Trophoblast cell (in vitro differentiated cells and primary cell): ENCODE measurements at regions not wholly inside any gene's neighbourhood (a gene's known extent, or its start where the extent isn't known, plus 50 kb on each side); places are given as distances from the start of the nearest gene placed in this dataset.
A peak's percentile ranks its signal among the peaks of the same experiment; 100 is the strongest.

Source experiments
- DNase-seq, 2 donors: peaks; one replicate each; pipeline ENCODE4 v3.0.0-alpha.2; 2016
- H2AFZ ChIP-seq: 2 replicates; pipeline ENCODE4 v1.6.1; 2013; ENCODE audit warnings: low read length, moderate library complexity, mild to moderate bottlenecking; ENCODE audit not compliant: insufficient read depth, poor library complexity
- H2AK5ac ChIP-seq: 2 replicates; pipeline ENCODE4 v1.6.1; 2013; ENCODE audit warnings: mild to moderate bottlenecking, low read length
- H2BK120ac ChIP-seq: 2 replicates; pipeline ENCODE4 v1.6.1; 2013; ENCODE audit warnings: low read length, mild to moderate bottlenecking, moderate library complexity; ENCODE audit not compliant: insufficient read depth, poor library complexity
- H2BK12ac ChIP-seq: 2 replicates; pipeline ENCODE4 v1.6.1; 2013; ENCODE audit warnings: mild to moderate bottlenecking, low read length, moderate library complexity
- H2BK5ac ChIP-seq: 2 replicates; pipeline ENCODE4 v1.6.1; 2013; ENCODE audit warnings: low read length, low read depth, moderate library complexity, mild to moderate bottlenecking; ENCODE audit not compliant: poor library complexity
- H3K14ac ChIP-seq: 2 replicates; pipeline ENCODE4 v1.6.1; 2013; ENCODE audit warnings: mild to moderate bottlenecking, low read length
- H3K18ac ChIP-seq: 2 replicates; pipeline ENCODE4 v1.6.1; 2013; ENCODE audit warnings: mild to moderate bottlenecking, low read length
- H3K23ac ChIP-seq: 2 replicates; pipeline ENCODE4 v1.6.1; 2013; ENCODE audit warnings: low read length
- H3K27ac ChIP-seq: 2 replicates; pipeline ENCODE4 v1.5.1; 2013; ENCODE audit warnings: low read depth, mild to moderate bottlenecking, inconsistent platforms, low read length, moderate library complexity
- H3K27me3 ChIP-seq: 2 replicates; pipeline ENCODE4 v1.6.1; 2013; ENCODE audit warnings: inconsistent platforms, mild to moderate bottlenecking, low read length, moderate library complexity; ENCODE audit not compliant: insufficient read depth
- H3K36me3 ChIP-seq, 2 experiments: 1 replicate in 1 of 2; 2 replicates in 1 of 2; pipeline ENCODE4 v1.6.1; 2013; ENCODE audit warnings: low read length in 2 of 2, mild to moderate bottlenecking in 2 of 2, moderate library complexity in 1 of 2; ENCODE audit not compliant: insufficient read depth in 2 of 2, control insufficient read depth in 1 of 2
- H3K4ac ChIP-seq: 2 replicates; pipeline ENCODE4 v1.6.1; 2013; ENCODE audit warnings: low read depth, mild to moderate bottlenecking, low read length, moderate library complexity
- H3K4me1 ChIP-seq, 2 experiments: 1 replicate in 1 of 2; 2 replicates in 1 of 2; pipeline ENCODE4 v1.6.1; 2013; ENCODE audit warnings: low read length in 2 of 2, mild to moderate bottlenecking in 2 of 2, moderate library complexity in 1 of 2; ENCODE audit not compliant: insufficient read depth in 2 of 2, control insufficient read depth in 1 of 2
- H3K4me2 ChIP-seq: 2 replicates; pipeline ENCODE4 v1.6.1; 2013; ENCODE audit warnings: inconsistent platforms, mild to moderate bottlenecking, low read length, moderate library complexity
- H3K4me3 ChIP-seq: 2 replicates; pipeline ENCODE4 v1.5.1; 2013; ENCODE audit warnings: mild to moderate bottlenecking, low read depth, low read length, inconsistent platforms
- H3K79me1 ChIP-seq: one replicate; pipeline ENCODE4 v1.6.1; 2013; ENCODE audit warnings: low read length
- H3K79me2 ChIP-seq: 2 replicates; pipeline ENCODE4 v1.6.1; 2013; ENCODE audit warnings: low read length, mild to moderate bottlenecking; ENCODE audit not compliant: control insufficient read depth, insufficient read depth, poor library complexity
- H3K9ac ChIP-seq: 2 replicates; pipeline ENCODE4 v1.6.1; 2013; ENCODE audit warnings: mild to moderate bottlenecking, low read length
- H3K9me3 ChIP-seq: 2 replicates; pipeline ENCODE4 v1.6.1; 2013; ENCODE audit warnings: low read depth, mild to moderate bottlenecking, control low read depth, inconsistent platforms, low read length; ENCODE audit not compliant: insufficient read depth
- H4K12ac ChIP-seq: 2 replicates; pipeline ENCODE4 v1.6.1; 2013; ENCODE audit warnings: low read depth, mild to moderate bottlenecking, low read length, moderate library complexity
- H4K8ac ChIP-seq: 2 replicates; pipeline ENCODE4 v1.6.1; 2013; ENCODE audit warnings: low read depth, mild to moderate bottlenecking, low read length, moderate library complexity
- H4K91ac ChIP-seq: one replicate; pipeline ENCODE4 v1.6.1; 2013; ENCODE audit warnings: low read depth, mild to moderate bottlenecking, low read length, moderate library complexity
- WGBS: extraction: QIAGEN DNeasy Blood & Tissue Kit; methylation state at CpG from one replicate; pipeline ENCODE4 v1.1.7; 2013; ENCODE audit warnings: missing lambda C conversion rate; ENCODE audit not compliant: insufficient read length, insufficient coverage; ENCODE audit errors: extremely low coverage; 5-methylcytosine and 5-hydroxymethylcytosine counted together

- WGBS: no CpG with 5 or more reads among the region's 4 CpGs
- no peak overlapping the region for H3K27ac ChIP-seq
- no peaks in the 10 kb centered on the region for H3K36me3 ChIP-seq
Measured at GRCh38 chr12:87801860-87802720, 227.1 kb downstream of the C12orf50 start.

GRCh38 chr12:87796961-87797516 is 232.2 kb downstream of the C12orf50 start:
- Histone ChIP-seq H3K23ac (no peak overlapping the region), H3K36me3 (no peaks in the 10 kb centered on the region), H2AFZ (no peak overlapping the region), H3K4me1 (peaks cover 0 to 2% of the 10 kb centered on the region in 2 experiments), H2BK5ac (no peak overlapping the region), H4K91ac (no peak overlapping the region), H3K27me3 (no peaks in the 10 kb centered on the region), H2BK12ac (no peak overlapping the region), H3K18ac (no peak overlapping the region), H3K79me2 (no peaks in the 10 kb centered on the region), H3K79me1 (no peaks in the 10 kb centered on the region), H2BK120ac (no peak overlapping the region), H3K4me2 (no peak overlapping the region), H3K27ac (no peak overlapping the region), H3K4ac (no peak overlapping the region), H4K8ac (no peak overlapping the region), H3K14ac (no peak overlapping the region), H3K4me3 (no peak overlapping the region), H3K9me3 (no peaks in the 10 kb centered on the region), H2AK5ac (no peak overlapping the region), H3K9ac (no peak overlapping the region), H4K12ac (no peak overlapping the region)
- DNase-seq: peak in 1 of 2 donors; percentile 45
- no CpG with 5 or more reads among the region's 1 CpG for WGBS

More at GRCh38 chr12:87801860-87802720, 227.1 kb downstream of the C12orf50 start:
- no peak overlapping the region for H4K91ac ChIP-seq
- H3K4me1 ChIP-seq: no peaks in the 10 kb centered on the region
- H3K4me3 ChIP-seq: no peak overlapping the region
- H4K8ac ChIP-seq: no peak overlapping the region
- no peak overlapping the region for H2BK120ac ChIP-seq
- H3K4ac ChIP-seq: no peak overlapping the region
- no peak overlapping the region for H3K23ac ChIP-seq
- H2BK12ac ChIP-seq: no peak overlapping the region
- H3K27me3 ChIP-seq: no peaks in the 10 kb centered on the region
- H3K18ac ChIP-seq: no peak overlapping the region
- no peak overlapping the region for H3K4me2 ChIP-seq
- no peak overlapping the region for H4K12ac ChIP-seq
- no peaks in the 10 kb centered on the region for H3K79me2 ChIP-seq
- no peak overlapping the region for H3K9ac ChIP-seq
- no peak overlapping the region for H2AFZ ChIP-seq
- H2AK5ac ChIP-seq: no peak overlapping the region
- no peak for DNase-seq
- no peaks in the 10 kb centered on the region for H3K9me3 ChIP-seq
- no peaks in the 10 kb centered on the region for H3K79me1 ChIP-seq
- H2BK5ac ChIP-seq: no peak overlapping the region
- no peak overlapping the region for H3K14ac ChIP-seq

GRCh38 chr12:87795555-87795954 is 233.6 kb downstream of the C12orf50 start:
- Histone ChIP-seq H3K79me2 (no peaks in the 10 kb centered on the region), H3K27ac (no peak overlapping the region), H3K4me2 (no peak overlapping the region), H3K9ac (no peak overlapping the region), H3K4ac (no peak overlapping the region), H2BK120ac (no peak overlapping the region), H2AFZ (no peak overlapping the region), H2BK12ac (no peak overlapping the region), H3K4me1 (peaks cover 0 to 2% of the 10 kb centered on the region in 2 experiments), H3K18ac (no peak overlapping the region), H3K4me3 (no peak overlapping the region), H3K14ac (no peak overlapping the region), H3K36me3 (no peaks in the 10 kb centered on the region), H4K12ac (no peak overlapping the region), H3K23ac (no peak overlapping the region), H3K79me1 (no peaks in the 10 kb centered on the region), H3K27me3 (no peaks in the 10 kb centered on the region), H3K9me3 (no peaks in the 10 kb centered on the region), H4K8ac (no peak overlapping the region), H2BK5ac (no peak overlapping the region), H4K91ac (no peak overlapping the region), H2AK5ac (no peak overlapping the region)
- no CpG with 5 or more reads among the region's 2 CpGs for WGBS
- DNase-seq: peak in 1 of 2 donors; percentile 8

- H2AFZ ChIP-seq: no peak overlapping the region
- H3K79me1 ChIP-seq: no peaks in the 10 kb centered on the region
- H2BK12ac ChIP-seq: no peak overlapping the region
- H3K14ac ChIP-seq: no peak overlapping the region
- H4K12ac ChIP-seq: no peak overlapping the region
- no peak overlapping the region for H3K9ac ChIP-seq
- no peaks in the 10 kb centered on the region for H3K36me3 ChIP-seq
- H3K27ac ChIP-seq: no peak overlapping the region
- no peak overlapping the region for H3K23ac ChIP-seq
- no peak overlapping the region for H4K91ac ChIP-seq
- WGBS: no CpG with 5 or more reads among the region's 1 CpG
- no peak overlapping the region for H3K18ac ChIP-seq
- H4K8ac ChIP-seq: no peak overlapping the region
- H3K4me1 ChIP-seq: peaks cover 0 to 2% of the 10 kb centered on the region in 2 experiments
- H3K79me2 ChIP-seq: no peaks in the 10 kb centered on the region
- no peak overlapping the region for H2BK5ac ChIP-seq
- no peak overlapping the region for H3K4me2 ChIP-seq
- no peak overlapping the region for H3K4me3 ChIP-seq
- no peaks in the 10 kb centered on the region for H3K9me3 ChIP-seq
- H2BK120ac ChIP-seq: no peak overlapping the region
- no peak for DNase-seq
- no peak overlapping the region for H2AK5ac ChIP-seq
- no peaks in the 10 kb centered on the region for H3K27me3 ChIP-seq
- H3K4ac ChIP-seq: no peak overlapping the region
Measured at GRCh38 chr12:87794854-87795253, 234.3 kb downstream of the C12orf50 start.
